Keratinocyte (primary cell): ENCODE measurements at regions not wholly inside any gene's neighbourhood (a gene's known extent, or its start where the extent isn't known, plus 50 kb on each side); places are given as distances from the start of the nearest gene placed in this dataset.

Experiments used
- EZH2 ChIP-seq: IDR thresholded peaks from one replicate; pipeline ENCODE4 v1.6.1; 2012; ENCODE audit warnings: inconsistent platforms, mild to moderate bottlenecking, low read length, moderate library complexity
- TF ChIP-seq, protein P1 (sequence below), 3 experiments: IDR thresholded peaks in 1 of 3; conservative IDR thresholded peaks in 1 of 3; optimal IDR thresholded peaks in 1 of 3; 2 replicates in 2 of 3; 3 replicates in 1 of 3; pipeline versions ENCODE3 to v1.5.1; 2011; ENCODE audit warnings: low read length in 3 of 3, mild to moderate bottlenecking in 3 of 3, moderate library complexity in 2 of 3, control low read depth in 1 of 3, inconsistent platforms in 1 of 3; ENCODE audit not compliant: insufficient read depth in 2 of 3; ENCODE audit errors: extremely low read depth in 1 of 3

- TF ChIP-seq, protein P1, sequence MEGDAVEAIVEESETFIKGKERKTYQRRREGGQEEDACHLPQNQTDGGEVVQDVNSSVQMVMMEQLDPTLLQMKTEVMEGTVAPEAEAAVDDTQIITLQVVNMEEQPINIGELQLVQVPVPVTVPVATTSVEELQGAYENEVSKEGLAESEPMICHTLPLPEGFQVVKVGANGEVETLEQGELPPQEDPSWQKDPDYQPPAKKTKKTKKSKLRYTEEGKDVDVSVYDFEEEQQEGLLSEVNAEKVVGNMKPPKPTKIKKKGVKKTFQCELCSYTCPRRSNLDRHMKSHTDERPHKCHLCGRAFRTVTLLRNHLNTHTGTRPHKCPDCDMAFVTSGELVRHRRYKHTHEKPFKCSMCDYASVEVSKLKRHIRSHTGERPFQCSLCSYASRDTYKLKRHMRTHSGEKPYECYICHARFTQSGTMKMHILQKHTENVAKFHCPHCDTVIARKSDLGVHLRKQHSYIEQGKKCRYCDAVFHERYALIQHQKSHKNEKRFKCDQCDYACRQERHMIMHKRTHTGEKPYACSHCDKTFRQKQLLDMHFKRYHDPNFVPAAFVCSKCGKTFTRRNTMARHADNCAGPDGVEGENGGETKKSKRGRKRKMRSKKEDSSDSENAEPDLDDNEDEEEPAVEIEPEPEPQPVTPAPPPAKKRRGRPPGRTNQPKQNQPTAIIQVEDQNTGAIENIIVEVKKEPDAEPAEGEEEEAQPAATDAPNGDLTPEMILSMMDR (optimal IDR thresholded peaks at IDR 0.05 in 1 of 3, IDR thresholded peaks at IDR 0.05 in 1 of 3, conservative IDR thresholded peaks at IDR 0.05 in 1 of 3; ENCODE audit: extremely low read depth in 1 of 3, insufficient read depth in 2 of 3, low read length in 3 of 3): no peak
- no peak for TF ChIP-seq EZH2
Measured at GRCh38 chr4:57774681-57775080, 664.5 kb upstream of the IGFBP7 start.
